OCI-LY7 (cell line): ENCODE measurements at regions not wholly inside any gene's neighbourhood (a gene's known extent, or its start where the extent isn't known, plus 50 kb on each side); places are given as distances from the start of the nearest gene placed in this dataset.

Experiments
- BruUV-seq: library from RNA; stranded (reverse); fragments of 400-500 nt; replicated peaks from 2 replicates; lab custom pipeline; 2021; lab: Mats Ljungman, UMichigan
- CTCF ChIA-PET: fragments of 300-600 bp; sonication (Branson Sonifier 250); formaldehyde crosslinking; loops from one replicate; lab custom pipeline; 2022; ENCODE audit warnings: antibody characterized with exemption; ENCODE audit not compliant: unreplicated experiment; lab: Charles Lee
- POLR2A ChIA-PET: fragments of 300-600 bp; sonication (Branson Sonifier 250); formaldehyde crosslinking; loops from one replicate; lab custom pipeline; 2022; ENCODE audit warnings: antibody characterized with exemption; lab: Charles Lee
- DNase-seq: peaks from one replicate; pipeline ENCODE4 v3.0.0-alpha.2; 2015; ENCODE audit warnings: low spot score
- H2AFZ ChIP-seq: fragments of 200-600 bp; sonication (generic), shearing (Covaris generic); 2 replicates; pipeline ENCODE4 v1.6.1; 2014; ENCODE audit warnings: mild to moderate bottlenecking, antibody characterized with exemption, low read length, moderate library complexity
- H3K27ac ChIP-seq: fragments of 200-600 bp; sonication (generic); 2 replicates; pipeline ENCODE4 v1.5.1; 2014; ENCODE audit warnings: mixed run types, low read depth, mild to moderate bottlenecking, moderate library complexity, low read length, inconsistent platforms; ENCODE audit not compliant: poor library complexity, severe bottlenecking
- H3K36me3 ChIP-seq: fragments of 200-600 bp; sonication (generic); 2 replicates; pipeline ENCODE4 v1.6.1; 2014; ENCODE audit warnings: mild to moderate bottlenecking, antibody characterized with exemption, low read length, moderate library complexity, mixed read lengths; ENCODE audit not compliant: insufficient read depth
- H3K4me1 ChIP-seq: fragments of 200-600 bp; sonication (generic); 2 replicates; pipeline ENCODE4 v1.5.1; 2014; ENCODE audit warnings: mild to moderate bottlenecking, low read length; ENCODE audit not compliant: insufficient read depth, poor library complexity, severe bottlenecking
- H3K4me2 ChIP-seq: fragments of 200-600 bp; sonication (generic); 2 replicates; pipeline ENCODE4 v1.6.1; 2014; ENCODE audit warnings: mild to moderate bottlenecking, low read length
- H3K4me3 ChIP-seq: fragments of 200-600 bp; sonication (generic); 2 replicates; pipeline ENCODE4 v1.5.1; 2014; ENCODE audit warnings: mild to moderate bottlenecking, low read depth, low read length; ENCODE audit not compliant: poor library complexity, severe bottlenecking
- H3K79me2 ChIP-seq: fragments of 200-600 bp; sonication (generic); 2 replicates; pipeline ENCODE4 v1.6.1; 2016; ENCODE audit warnings: low read depth, mild to moderate bottlenecking, low read length, moderate library complexity, mixed read lengths; ENCODE audit not compliant: insufficient read depth
- H3K9me2 ChIP-seq: fragments of 200-600 bp; sonication (generic); 2 replicates; pipeline ENCODE4 v1.6.1; 2016; ENCODE audit warnings: mild to moderate bottlenecking, low read length, mixed read lengths; ENCODE audit not compliant: insufficient read depth
- H3K9me3 ChIP-seq: fragments of 200-600 bp; sonication (generic); 2 replicates; pipeline ENCODE4 v1.6.1; 2014; ENCODE audit warnings: mild to moderate bottlenecking, mixed run types, low read length, mixed read lengths
- H4K20me1 ChIP-seq: fragments of 200-600 bp; sonication (generic); 2 replicates; pipeline ENCODE4 v1.6.1; 2014; ENCODE audit warnings: mild to moderate bottlenecking, antibody characterized with exemption, low read length, moderate library complexity, mixed read lengths; ENCODE audit not compliant: insufficient read depth
- EZH2phosphoT487 ChIP-seq: fragments of 200-600 bp; sonication (generic); IDR thresholded peaks from 2 replicates; pipeline ENCODE4 v1.6.1; 2018; ENCODE audit warnings: low read depth, borderline replicate concordance, mild to moderate bottlenecking, mixed run types, antibody characterized with exemption, low read length, moderate library complexity, mixed read lengths
- intact Hi-C: fragments of 100-400 bp; cut with micrococcal nuclease; formaldehyde crosslinking; loops from one replicate; pipeline ENCODE4 v1.10.0; 2022; ENCODE audit not compliant: unreplicated experiment
- TF ChIP-seq, protein P1 (sequence below): fragments of 200-600 bp; sonication (generic); conservative IDR thresholded peaks from 2 replicates; pipeline ENCODE4 v1.5.1; 2014; ENCODE audit warnings: mild to moderate bottlenecking, antibody characterized with exemption, low read length, moderate library complexity, mixed read lengths

DNA sequence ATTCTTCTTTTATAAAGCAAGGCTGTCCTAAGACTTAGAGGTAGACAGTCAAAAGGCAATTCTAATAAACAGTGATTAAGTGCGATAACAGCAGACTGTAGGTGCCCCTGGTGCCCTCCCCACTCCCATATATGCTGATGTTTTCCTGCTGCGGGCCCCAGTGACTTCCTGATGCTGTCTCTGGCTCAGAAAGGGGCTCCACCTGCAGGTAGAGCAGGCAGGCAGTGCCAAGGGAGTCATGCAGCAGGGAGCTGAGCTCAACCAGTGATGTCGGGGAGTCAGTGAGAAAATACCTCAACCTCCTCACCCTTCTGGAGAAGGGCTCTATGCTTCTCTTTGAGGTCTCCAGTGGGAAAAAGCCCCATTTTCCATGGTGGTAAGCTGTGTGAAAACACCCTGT, 126.7 kb upstream of the SSTR4 start:
- H3K4me2 ChIP-seq: no peak overlapping the region
- H3K4me3 ChIP-seq: no peak overlapping the region
- no peak overlapping the region for H3K27ac ChIP-seq
- no peak for DNase-seq
- no peak for TF ChIP-seq EZH2phosphoT487
- TF ChIP-seq, protein P1, sequence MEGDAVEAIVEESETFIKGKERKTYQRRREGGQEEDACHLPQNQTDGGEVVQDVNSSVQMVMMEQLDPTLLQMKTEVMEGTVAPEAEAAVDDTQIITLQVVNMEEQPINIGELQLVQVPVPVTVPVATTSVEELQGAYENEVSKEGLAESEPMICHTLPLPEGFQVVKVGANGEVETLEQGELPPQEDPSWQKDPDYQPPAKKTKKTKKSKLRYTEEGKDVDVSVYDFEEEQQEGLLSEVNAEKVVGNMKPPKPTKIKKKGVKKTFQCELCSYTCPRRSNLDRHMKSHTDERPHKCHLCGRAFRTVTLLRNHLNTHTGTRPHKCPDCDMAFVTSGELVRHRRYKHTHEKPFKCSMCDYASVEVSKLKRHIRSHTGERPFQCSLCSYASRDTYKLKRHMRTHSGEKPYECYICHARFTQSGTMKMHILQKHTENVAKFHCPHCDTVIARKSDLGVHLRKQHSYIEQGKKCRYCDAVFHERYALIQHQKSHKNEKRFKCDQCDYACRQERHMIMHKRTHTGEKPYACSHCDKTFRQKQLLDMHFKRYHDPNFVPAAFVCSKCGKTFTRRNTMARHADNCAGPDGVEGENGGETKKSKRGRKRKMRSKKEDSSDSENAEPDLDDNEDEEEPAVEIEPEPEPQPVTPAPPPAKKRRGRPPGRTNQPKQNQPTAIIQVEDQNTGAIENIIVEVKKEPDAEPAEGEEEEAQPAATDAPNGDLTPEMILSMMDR: no peak
- no peaks in the 10 kb centered on the region for H3K36me3 ChIP-seq
- intact Hi-C loops: no loop called here
- H3K9me2 ChIP-seq: no peaks in the 10 kb centered on the region
- H3K79me2 ChIP-seq: no peaks in the 10 kb centered on the region
- POLR2A ChIA-PET: no interaction called here
- H4K20me1 ChIP-seq: no peaks in the 10 kb centered on the region
- no TSS peak for BruUV-seq
- H2AFZ ChIP-seq: no peak overlapping the region
- H3K4me1 ChIP-seq: no peaks in the 10 kb centered on the region
- CTCF ChIA-PET: no interaction called here
- no peaks in the 10 kb centered on the region for H3K9me3 ChIP-seq

DNA sequence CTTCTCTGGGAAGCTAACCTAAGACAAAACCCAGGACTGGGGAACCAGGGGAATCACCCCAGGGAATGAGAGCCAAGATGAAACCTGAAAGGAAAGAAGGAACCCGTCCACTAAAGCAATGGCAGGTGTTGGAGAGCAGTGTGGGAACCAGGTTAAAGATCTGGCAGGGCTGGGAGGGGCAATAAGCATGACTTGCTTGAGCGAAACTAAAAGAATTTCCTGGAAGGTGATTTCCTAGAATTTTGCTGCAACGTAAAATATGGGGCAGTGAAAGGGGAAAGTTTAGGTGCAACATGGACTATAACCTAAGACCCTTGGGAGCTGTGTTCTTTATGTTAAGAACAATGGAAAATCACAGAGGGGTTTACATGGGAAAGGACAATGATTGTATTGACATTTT, 126.2 kb upstream of the SSTR4 start:
- Histone ChIP-seq H3K27ac (no peak overlapping the region), H2AFZ (no peak overlapping the region), H3K9me2 (no peaks in the 10 kb centered on the region), H3K4me1 (no peaks in the 10 kb centered on the region), H3K79me2 (no peaks in the 10 kb centered on the region), H4K20me1 (no peaks in the 10 kb centered on the region), H3K36me3 (no peaks in the 10 kb centered on the region), H3K4me2 (no peak overlapping the region), H3K4me3 (no peak overlapping the region), H3K9me3 (no peaks in the 10 kb centered on the region)
- BruUV-seq: no TSS peak
- intact Hi-C loops: no loop called here
- no peak for DNase-seq
- POLR2A ChIA-PET: no interaction called here
- CTCF ChIA-PET: no interaction called here
- TF ChIP-seq EZH2phosphoT487: no peak
- TF ChIP-seq, protein P1: no peak

DNA sequence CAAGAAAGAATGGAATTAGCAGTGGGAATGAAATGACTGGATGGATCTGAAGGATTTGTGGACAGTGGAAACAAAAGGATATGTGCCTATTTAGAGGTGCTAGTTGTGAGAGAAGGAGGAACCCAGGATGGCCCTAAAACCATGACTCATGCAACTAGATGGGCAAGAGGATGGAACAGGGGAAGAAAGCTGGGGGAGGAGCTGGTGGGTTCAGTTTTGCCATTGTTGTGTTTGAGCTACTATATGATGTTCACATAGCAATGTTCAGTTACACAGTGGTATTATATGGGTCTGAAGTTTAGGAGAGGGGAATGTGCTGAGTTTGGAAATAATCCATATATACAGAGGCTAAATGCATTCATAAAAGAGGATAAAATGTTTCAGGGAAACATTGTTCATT, 125.7 kb upstream of the SSTR4 start:
- Histone ChIP-seq H3K36me3 (no peaks in the 10 kb centered on the region), H3K27ac (no peak overlapping the region), H3K9me2 (no peaks in the 10 kb centered on the region), H3K79me2 (no peaks in the 10 kb centered on the region), H3K4me2 (no peak overlapping the region), H3K9me3 (no peaks in the 10 kb centered on the region), H3K4me3 (no peak overlapping the region), H3K4me1 (no peaks in the 10 kb centered on the region), H4K20me1 (no peaks in the 10 kb centered on the region), H2AFZ (no peak overlapping the region)
- DNase-seq: no peak
- TF ChIP-seq, protein P1: no peak
- no peak for TF ChIP-seq EZH2phosphoT487
- ChIA-PET CTCF (no interaction called here), POLR2A (no interaction called here)
- intact Hi-C loops: no loop called here
- BruUV-seq: no TSS peak
